Activated gamma-delta T cell treated with Interleukin-2 at 50 U/mL for 16 hours (primary cell): ENCODE measurements at regions not wholly inside any gene's neighbourhood (a gene's known extent, or its start where the extent isn't known, plus 50 kb on each side); places are given as distances from the start of the nearest gene placed in this dataset.
"Not testable (repeated sequence)": the region's sequence is repeated elsewhere in the genome, so short reads cannot be mapped to it uniquely, and the experiment has no call there.

Source experiments
- DNase-seq: peaks from one replicate; pipeline ENCODE4 v3.0.0-alpha.2; 2020

GRCh38 chr20:53738945-53739798, 145.5 kb upstream of the ZNF217 start:
- no peak for DNase-seq

GRCh38 chr20:53738039-53738944, 144.7 kb upstream of the ZNF217 start:
- DNase-seq: no peak

DNA sequence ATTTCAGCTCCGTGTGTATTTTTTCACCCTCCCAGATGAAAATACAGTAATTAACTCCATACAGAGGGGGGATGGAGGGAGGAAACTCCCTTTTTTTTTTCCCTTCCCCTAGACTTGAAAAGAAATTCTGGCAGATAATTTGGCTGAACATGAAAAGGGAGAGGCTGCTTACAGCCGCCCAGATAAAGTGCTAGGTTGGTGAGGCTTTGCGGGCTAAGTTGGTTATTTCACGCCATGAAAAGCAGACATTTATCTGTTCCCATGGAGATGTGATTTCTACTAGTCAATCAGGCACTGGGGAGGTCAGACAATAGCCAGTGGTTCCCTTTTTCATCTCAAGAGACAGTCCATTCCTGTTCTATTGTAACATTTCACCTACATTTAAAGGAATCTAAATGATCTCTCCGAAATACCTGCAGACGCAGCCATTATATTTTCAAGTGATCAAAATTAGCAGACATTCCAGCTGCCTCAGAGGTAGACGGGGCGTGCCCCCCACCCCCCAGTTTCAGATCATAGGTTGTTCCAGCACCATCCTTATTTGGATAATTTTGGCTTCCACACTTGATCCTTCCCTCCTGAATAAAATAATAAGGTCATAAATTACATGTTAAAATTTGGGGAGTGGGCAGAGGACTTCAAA, 143.9 kb upstream of the ZNF217 start:
- no peak for DNase-seq

GRCh38 chr20:53736757-53737395, 143.2 kb upstream of the ZNF217 start:
- no peak for DNase-seq

DNA sequence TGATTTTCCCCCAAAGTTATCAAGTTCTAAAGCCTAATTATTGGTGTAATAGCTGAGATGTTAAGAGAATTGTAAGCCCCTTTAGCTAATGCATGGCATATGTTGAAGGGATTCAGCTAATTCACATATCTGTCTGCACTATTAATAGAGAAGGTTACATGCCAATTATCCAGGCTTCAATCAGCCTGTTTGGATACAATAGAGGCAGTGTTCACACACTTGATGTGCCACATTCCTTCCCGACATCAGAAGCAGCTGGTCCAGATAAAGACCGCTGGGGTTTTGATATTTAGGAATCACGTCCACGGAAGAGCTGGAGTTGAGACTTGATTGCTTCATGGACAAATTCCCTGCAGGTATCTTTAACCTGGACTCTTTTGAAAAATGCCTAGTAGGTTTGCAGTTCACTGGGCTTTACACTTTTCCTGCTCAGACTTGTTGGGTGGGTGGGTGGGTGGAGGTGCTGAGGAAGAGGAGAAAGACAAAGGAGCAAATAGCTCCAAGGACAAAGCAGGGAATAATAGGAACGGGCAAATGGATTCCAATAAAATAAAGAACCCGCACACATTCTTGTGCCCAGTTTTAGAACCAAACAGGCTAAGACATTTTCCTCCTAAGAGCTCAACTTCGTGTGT, 142.6 kb upstream of the ZNF217 start:
- no peak for DNase-seq

- DNase-seq: no peak
These were observed 142.0 kb upstream of the ZNF217 start for GRCh38 chr20:53735536-53736050.

DNA sequence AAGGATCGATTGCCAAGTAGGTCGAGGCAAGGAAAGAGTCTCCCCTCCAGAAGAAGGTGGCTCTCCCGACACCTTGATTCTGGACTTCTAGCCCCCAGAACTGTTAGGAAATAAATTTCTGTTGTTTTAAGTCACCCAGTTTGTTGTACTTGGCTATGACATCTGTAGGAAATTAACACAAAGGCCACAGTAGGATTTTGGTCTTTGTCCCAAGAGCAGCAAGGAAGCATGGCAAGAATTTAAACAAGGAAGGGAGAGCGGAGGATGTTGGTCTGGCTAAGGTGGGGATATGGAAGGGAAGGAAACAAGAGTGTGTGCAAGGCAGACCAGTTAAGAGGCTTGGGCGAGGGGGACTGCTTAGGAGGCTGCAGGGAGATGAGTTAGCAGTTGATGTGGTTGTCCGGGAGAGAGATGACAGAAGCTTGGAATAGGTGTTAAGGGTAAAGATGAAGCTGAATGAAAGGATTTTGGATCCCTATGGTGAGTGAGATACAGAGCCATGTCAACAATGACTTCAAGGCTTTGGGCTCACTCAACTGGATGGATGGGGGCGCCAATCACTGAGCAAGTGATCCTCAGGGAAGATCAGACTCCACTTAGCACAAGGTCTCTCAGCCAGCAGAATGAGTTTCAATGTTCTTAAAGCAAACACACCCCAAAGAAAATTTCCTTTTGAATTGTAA, 140.5 kb upstream of the ZNF217 start:
- no peak for DNase-seq

GRCh38 chr20:53731595-53731994, 138.0 kb upstream of the ZNF217 start:
- no peak for DNase-seq

- DNase-seq: no peak
These were observed 134.7 kb upstream of the ZNF217 start for GRCh38 chr20:53728359-53728758.

GRCh38 chr20:53727239-53727638, 133.6 kb upstream of the ZNF217 start:
- DNase-seq: not testable (repeated sequence)

DNA sequence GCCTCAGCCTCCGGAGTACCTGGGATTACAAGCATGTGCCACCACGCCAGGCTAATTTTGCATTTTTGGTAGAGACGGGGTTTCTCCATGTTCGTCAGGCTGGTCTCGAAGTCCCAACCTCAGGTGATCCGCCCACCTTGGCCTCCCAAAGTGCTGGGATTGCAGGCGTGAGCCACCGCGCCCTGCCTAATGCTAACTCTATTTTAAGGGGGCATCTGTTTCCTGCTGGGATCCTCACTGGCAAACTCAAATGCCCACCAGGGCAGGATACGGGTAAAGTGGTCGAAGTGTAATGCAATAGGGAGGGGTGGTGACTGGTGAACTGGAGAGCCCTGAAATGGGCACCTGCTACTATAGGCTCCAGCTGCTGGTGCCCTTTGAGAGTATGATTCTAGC, 131.9 kb upstream of the ZNF217 start:
- no peak for DNase-seq

- no peak for DNase-seq
These were observed 130.0 kb upstream of the ZNF217 start for GRCh38 chr20:53723621-53724020.

DNA sequence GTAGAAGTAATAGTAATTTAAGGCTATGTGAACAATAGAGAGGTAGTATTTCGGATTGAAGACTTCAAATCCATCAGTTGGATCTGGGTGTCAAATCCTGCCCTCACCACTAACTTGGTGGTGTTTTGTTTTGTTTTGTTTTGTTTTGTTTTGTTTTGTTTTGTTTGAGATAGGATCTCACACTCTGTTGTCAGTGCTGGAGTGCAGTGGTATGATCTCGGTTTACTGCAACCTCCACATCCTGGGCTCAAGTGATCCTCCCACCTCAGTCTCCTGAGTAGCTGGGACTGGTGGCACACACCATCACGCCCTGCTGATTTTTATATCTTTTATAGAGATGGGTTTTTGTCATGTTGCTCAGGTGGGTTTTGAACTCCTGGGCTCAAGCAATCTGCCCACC, 129.4 kb upstream of the ZNF217 start:
- no peak for DNase-seq

DNA sequence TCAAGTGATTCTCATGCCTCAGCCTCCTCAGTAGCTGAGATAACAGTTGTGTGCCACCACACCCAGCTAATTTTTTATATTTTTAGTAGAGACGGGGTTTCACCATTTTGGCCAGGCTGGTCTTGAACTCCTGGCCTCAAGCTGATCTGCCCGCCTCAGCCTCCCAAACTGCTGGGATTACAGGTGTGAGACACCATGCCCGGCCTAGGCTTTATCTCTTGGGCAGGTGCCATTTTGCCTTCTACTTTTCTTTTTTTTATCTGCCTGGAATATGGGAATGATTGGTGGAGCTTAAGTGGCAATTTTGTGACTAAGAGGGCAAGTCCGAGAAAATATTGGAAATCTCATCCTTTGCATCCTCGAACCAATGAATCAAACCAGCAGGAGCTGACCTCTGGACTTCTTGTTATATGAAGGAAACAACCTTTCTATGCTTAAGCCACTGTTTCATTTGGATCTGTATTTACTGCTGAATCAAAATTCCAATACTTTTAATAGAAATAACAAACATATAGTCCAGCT, 128.9 kb upstream of the ZNF217 start:
- DNase-seq: no peak

- not testable (repeated sequence) for DNase-seq
These were observed 127.9 kb upstream of the ZNF217 start for GRCh38 chr20:53721445-53721963.

GRCh38 chr20:53719171-53719803, 125.6 kb upstream of the ZNF217 start:
- DNase-seq: not testable (repeated sequence)

DNA sequence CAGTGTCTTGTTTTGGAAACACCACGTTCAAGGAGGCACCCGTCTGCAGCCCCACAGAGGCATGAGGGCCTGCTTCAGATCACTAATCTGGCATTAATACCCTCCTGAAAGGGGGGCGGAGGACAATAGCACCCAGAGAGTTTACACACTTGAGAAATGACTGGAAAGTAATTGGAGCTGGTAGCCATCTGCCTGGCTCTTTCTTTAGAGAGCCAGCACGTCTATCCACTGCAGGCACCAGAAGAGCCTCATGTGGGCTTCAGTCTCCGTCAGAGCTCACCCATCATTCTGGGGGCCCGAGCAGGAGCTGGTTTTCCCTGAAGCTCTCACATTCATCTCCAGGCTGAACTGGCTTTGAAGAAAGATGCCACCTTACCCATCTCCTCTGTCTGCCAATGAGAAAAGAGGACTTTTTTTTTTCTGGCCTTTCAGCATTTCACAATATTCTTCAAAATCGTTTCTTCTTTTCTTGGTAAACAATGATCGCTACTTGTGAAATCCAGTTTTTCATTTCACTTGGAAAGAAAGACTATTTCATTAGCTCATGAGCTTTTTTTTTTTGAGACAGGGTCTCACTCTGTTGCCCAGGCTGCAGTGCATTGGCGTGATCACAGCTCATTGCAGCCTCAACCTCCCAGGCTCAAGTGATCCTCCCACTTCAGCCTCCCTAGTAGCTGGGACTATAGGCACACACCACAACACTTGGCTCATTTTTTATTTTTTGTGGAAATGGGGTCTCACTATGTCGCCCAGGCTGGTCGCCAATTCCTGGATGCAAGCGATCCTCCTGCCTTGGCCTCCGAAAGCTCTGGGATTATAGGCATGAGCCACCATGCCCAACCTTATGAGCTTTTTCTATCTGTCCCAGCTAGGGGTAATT, 124.7 kb upstream of the ZNF217 start:
- no peak for DNase-seq

DNA sequence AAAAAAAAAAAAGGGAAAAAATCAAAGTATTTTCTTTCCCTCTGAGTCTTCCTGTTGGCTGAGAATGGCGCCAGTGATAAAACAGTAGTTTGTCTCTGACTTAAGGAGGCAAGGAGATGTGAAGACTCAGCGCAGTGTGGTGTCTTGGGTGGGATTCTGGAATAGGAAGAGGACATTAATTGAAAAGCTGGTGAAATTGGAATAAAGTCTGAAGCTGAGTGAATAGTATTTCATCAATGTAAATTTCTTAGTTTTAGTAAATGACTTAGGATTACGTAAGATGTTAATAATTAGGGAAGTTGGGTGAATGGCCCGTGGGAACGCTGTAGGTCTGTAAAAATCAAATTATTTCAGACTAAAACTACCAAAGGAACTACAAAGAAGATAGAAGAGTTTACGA, 122.8 kb upstream of the ZNF217 start:
- no peak for DNase-seq

DNA sequence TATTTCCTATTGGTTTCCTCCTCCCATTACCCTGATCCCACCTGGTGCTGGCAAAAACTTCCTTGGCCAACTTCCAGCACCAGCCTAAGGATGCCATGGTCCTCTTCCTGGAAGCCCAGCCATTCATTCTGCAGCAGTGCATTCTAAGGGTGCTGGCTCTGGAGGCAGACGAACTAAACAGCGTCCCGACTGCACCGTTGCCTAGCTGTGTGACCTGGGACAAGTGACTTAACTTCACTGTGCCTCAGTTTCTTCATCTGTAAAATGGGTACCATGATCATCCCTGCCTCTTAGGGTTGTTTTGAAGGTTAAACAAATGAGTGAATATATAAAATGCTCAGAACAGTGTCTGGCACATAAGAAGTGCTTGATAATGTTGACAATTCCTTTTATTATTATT, 120.9 kb upstream of the ZNF217 start:
- DNase-seq: no peak
